CD1c-positive myeloid dendritic cell (primary cell): ENCODE measurements at regions not wholly inside any gene's neighbourhood (a gene's known extent, or its start where the extent isn't known, plus 50 kb on each side); places are given as distances from the start of the nearest gene placed in this dataset.

Source experiments
- DNase-seq: peaks from one replicate; pipeline ENCODE4 v3.0.0-alpha.2; 2016; ENCODE audit errors: extremely low spot score

DNA sequence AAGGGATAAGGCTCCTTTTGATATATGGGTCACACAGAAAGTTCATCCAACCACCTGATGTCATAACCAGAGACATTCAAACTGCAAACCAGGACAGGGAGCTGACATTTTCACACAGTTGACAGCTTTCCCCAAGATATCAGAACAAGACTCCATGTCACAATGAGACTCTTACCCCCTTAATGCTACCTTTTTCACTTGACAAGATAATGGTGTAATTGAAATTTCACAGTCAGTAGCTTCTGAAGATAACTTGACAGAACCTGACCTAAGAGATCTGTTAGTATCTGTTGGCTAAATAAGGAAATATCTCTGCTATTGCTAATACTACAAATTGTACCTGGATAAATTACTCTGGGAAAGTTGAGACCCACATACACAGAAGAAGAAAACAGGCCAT, 187.3 kb downstream of the C12orf50 start:
- DNase-seq = no peak

DNA sequence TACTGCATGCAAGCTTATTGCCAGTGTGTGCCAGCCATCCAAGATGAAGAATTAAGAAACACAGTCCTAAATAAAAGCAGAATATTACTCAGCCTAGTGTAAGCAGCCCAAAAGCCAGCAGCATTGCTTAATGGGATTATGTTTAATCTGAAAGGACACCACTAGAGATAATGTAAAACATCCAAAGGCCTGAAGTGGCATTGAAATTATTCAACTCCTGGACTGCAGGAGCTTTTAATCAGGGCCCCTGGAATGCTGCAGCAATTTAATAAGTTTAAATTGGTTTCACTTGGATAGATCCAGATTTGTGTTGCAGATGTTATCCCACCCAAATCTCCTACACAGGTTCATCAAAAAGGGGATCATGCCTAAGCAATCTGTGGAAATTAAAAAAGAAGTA, 193.0 kb downstream of the C12orf50 start:
- no peak for DNase-seq

DNA sequence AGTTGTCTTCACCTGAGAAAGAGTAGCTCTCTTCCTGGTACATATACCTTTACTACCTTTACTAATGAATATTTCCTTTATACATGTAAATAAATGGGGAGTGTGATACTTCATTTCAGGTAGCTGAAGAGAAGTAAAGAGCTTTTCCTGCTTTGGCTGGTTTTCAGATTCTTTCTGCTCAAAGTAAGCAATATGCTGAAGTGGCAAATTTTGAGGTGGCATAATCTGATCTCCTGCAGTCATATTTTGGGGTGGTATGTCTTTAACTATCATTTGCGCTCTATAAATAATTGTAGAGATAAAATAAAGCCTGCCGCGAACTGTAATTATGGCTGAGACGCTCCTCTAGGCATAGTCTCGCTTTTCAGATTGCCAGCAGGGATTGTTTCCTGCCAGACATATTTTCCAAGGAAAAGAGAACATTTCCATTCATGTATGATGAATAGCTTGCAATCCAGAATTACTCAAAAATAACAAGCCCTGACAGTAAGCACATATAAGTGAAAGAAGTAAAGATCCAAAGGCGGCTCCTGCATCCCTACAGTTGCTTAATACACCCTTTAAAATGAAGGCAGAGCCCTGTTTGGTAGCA, 200.7 kb downstream of the C12orf50 start:
- no peak for DNase-seq

DNA sequence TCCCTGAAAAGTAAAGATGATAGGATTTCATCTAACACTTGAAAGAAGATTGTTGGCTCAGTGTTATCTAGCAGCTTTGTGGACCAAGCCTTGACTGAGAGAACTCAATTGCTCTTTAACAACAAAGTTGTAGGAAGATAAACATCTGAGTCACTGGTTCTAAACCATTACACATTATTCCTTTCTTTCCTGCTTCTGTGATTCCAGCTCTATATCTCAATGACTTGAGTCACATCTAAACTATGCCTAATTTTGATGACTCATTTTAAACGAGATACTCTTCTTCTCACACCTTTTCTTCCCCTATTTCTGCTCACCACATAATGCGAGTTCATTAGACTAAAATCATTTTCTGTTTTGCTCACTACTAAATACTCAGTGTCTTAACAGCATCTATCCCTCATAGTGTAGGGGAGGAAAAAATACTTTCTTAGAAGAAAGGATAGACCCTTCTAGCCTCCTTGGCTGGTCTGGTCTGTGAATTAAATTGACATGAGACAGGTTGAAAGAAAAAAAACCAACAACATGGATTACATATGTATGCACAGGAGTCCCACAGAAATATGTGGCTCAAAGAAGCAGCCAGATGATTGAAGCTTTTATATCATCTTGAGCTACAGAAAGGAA, 201.4 kb downstream of the C12orf50 start:
- DNase-seq = no peak

DNA sequence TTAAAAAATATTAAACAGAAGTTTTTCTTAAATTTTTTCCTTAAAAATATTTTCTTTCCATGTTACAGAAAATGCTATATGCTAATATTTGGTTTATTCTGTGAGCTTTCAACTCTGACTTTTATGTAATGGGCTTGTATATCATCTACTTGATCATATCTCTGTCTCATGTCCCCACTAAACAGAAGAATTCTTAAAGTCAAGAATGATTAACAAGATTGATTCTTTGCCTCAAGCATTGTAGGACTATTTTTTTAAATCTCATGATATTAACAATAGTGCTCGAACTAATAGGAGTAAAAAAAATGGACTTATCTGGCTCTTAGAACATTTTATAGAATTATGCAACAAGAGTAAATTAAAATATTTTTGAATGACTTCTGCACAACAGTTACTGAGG, 206.3 kb downstream of the C12orf50 start:
- no peak for DNase-seq

DNA sequence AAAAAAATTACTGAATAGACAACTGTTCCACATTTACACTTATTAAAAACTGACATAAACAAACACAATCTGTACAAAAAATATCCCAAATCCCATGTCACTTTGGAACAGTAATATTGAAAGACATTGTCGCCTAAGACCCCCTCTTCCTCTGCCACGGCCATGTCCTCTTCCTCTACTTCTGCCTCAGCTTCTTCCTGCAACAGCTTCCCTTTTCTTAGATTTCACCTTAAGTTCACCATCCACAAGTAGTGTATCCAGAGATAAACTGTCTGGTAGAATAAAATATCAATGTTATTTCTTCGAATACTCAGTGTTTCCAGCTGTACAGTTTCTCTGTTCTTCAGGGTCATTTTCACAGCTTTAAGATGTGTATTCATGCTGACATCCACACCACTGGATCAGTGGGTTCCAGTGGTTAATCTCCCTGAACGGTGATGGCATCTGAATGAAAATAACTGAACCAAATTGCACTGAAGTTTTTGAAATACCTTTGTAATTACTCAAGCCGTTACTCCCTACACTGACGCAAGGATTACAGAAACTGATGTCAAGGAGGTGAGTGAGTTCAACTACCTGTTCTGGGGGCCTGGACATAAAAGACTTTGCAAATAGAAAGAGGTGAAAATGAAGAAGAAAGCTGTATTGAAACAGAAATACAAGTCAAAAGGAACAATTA, 208.5 kb downstream of the C12orf50 start:
- no peak for DNase-seq

GRCh38 chr12:87818441-87818840, 210.8 kb downstream of the C12orf50 start:
- no peak for DNase-seq

GRCh38 chr12:87815771-87816585, 213.2 kb downstream of the C12orf50 start:
- no peak for DNase-seq

DNA sequence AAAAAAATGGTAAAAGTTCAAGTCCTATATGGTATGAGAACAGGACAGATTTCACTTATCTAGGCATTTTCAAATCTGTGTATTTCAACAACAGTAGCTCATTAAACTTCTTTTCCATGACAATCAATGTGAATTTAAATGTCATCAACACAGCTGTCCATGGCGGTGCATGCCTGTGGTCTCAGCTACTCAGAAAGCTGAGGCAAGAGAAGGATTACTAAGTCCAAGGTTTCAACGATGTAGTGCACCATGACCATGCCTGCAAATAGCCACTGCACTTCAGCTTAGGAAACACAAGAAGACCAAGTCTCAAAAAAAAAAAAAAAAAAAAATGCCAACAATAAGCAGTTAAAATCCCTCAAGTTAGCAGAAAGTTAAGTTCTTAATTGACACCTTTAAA, 214.6 kb downstream of the C12orf50 start:
- no peak for DNase-seq

DNA sequence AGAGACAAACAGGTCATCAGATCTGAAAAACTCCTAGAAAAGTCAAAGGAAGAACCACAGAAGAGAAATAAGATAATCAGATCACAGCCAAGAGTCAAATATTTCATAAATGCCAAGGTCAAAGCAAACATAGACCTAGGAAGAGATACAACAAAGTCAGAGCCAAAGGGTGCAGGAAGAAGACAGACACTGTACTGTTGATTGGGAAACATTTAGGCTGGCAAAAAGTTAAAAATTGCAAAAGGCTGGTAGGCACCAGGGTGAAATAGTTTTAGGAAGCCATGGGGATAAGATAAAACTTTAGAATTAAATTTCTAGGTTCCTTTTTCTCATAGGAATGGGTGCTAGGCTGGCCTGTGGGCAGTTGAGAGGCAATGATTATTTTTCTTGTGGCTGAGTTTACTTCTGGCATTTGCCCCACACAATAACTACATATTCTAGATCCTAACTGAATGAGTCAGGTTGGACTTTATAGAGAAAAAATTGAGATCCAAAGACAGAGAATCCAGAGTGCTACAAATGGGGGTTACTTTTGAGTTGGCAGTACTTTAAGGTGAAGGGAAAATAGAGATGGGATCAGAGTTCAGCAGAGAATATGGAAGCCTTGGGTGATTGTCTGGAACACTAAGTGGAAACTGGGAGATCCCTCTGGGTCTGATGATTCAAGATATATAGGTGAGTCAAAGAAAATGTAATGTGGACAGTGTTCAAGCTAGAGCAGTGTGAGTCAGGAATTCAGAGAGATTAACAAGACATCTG, 215.5 kb downstream of the C12orf50 start:
- DNase-seq = no peak

DNA sequence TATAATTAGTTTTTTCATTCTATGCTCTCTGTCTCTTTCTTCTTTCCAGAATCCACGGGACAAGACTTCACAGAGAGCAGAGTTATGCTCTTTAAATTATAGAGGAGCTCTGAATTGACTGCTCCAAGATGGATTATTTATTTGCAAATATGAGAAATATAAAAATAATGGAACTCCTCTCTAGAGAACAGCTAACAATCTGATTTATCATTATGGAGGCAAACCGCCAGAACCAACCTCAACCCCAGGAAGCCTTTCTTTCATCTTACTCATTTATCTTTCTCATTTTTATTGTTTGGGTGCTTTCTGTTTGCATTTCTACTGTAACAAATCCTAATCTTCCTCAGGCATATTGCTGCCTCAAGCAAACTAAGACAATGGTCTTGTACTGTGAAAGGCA, 216.5 kb downstream of the C12orf50 start:
- DNase-seq = no peak

DNA sequence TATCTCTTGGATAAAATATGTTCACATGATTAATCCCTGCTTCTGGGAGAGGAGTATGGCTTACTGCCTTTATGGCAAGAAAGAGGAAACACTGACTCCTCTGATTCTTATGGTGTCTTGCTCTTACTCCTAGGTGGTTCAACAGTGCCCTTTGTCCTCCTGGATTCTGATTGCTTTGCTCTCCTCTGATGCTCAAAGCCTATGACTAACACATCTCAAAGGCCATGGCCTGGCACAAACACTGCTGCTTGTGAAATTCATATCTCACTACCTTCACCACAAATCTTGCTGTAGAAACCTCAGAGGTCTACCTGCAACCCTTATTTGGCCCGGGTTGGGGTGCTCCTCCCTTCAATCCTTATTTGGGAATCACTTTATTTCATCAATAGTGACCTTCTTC, 217.2 kb downstream of the C12orf50 start:
- DNase-seq = no peak

DNA sequence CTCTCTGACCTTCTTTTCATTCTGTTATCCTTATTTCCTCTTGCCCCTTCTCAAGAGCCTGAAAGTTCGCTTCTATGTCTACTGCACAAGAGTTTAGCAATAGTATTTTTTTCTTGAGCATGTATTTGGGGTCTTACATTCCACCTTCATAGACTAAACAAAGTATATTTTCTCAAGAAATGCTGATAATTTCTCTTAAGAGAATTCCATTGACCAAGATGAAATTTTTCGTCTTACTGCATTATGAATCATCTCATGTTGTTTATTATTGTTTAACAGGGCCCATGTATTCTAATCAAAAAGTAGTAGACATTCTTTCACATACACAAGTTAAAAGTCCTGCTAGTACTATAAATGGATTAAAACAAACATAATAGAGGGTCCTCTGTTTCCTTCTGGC, 219.3 kb downstream of the C12orf50 start:
- DNase-seq = no peak

- no peak for DNase-seq
Measured at GRCh38 chr12:87807086-87807485, 222.1 kb downstream of the C12orf50 start.

DNA sequence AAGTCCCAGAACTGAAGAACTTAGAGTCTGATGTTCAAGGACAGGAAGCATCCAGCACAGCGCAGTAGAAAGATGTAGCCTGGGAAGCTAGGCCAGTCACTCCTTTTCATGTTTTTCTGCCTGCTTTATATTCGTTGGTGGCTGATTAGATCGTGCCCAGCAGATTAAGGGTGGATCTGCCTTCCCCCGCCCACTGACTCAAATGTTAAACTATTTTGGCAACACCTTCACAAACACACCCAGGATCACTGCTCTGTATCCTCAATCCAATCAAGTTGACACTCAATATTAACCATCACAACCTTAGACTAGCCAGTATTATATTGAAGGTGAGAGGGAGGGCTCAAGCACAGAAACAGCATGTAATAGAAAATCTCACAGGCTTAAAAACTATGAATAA, 222.9 kb downstream of the C12orf50 start:
- no peak for DNase-seq

GRCh38 chr12:87804386-87804785, 224.8 kb downstream of the C12orf50 start:
- DNase-seq = no peak

DNA sequence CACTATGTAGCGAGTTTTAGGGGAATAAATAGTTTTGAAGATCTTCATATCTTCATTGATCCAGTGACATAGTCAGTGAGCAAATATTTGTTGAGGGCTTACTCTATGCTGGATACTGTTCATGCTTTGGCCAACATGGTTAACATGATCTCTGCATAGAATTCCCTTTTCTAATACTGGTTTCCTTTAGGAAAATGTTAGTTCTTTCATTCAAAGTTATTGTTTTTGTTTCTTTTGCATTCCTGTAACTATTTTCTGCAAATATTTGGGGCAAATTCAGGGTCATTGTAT, 226.5 kb downstream of the C12orf50 start:
- DNase-seq = no peak

DNA sequence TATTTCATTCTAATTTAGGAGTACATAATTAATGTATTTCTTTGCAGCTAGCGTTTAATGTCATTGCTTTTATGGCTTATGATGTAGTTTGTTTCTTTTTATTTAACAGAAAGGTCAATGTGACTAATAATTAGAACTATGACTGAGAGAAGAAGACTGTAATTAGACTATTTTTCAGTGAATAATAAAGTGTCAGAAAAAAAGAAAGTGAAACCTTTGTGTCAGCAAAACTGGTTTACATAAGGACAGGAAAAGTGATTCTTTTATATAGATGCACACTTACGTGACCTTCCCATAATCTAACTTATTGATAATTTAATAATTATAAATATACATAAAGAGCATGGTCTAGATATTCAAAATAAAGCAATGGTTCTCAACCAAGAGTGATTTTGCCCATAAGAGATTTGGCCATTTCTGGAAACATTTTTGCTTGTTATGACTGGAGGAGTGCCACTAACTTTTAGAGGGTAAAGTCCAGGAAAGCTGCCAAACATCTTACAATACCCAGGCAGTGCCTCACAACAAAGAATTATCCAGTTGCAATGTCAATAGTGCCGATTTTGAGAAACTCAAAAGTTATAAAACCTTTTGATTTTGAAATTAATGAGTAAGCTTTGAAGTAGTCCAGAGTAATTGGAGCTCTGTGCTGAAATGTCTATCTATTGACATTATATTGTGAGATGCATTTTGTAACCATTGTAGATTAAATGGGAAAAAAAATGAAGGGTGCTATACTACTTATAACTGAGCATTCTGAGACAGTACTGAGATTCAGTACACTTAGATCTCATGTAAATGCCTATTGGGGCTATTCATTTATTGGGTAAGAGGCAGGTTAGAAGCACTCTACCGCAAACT, 227.1 kb downstream of the C12orf50 start:
- DNase-seq = no peak

DNA sequence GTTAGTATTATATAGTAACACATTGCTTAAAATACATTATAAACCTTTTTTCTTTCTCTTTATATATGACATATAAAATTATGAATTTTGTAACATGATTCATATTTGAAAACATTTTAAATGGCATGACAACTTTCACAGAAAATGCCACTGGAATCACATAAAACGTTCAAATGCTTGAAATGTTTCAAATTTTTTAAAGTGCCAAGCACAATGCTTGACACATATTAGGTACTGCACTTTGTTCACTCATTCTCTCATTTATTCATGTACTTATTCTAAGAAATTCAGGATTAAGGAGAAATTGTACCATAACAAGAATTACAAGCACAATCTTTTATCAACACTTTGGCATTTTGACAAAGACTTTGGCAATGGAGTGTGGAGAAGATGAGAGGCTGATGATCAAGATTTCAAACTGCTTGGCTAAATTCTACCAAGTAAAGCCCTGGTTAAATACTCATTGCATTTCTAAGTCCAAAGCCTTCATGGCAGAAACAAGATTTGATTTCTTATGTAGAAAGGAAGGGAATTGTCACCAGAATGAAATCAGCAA, 232.2 kb downstream of the C12orf50 start:
- DNase-seq = no peak

DNA sequence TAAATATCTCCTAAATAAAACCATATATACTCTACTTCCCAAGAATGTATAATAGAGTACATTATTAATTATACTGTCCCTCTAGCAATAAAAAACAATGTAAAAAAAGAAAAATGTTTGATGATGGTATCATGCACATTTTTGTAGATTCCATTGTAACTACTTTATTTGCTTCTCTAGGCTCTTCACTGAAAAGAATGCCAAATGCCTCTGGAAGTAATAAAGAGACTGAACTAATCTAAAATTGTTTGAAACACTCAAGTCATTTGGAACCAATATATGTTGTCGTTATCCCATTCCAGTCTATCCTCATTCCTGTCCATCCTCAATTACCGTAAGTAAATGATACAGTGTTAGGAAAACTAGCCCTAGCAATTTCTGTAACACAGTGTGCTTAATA, 233.6 kb downstream of the C12orf50 start:
- DNase-seq = no peak

GRCh38 chr12:87794854-87795253, 234.3 kb downstream of the C12orf50 start:
- DNase-seq = no peak
